Urothelium cell line (cell line): ENCODE measurements at regions not wholly inside any gene's neighbourhood (a gene's known extent, or its start where the extent isn't known, plus 50 kb on each side); places are given as distances from the start of the nearest gene placed in this dataset.

Experiments
- DNase-seq: peaks from one replicate; pipeline ENCODE4 v3.0.0; 2011; ENCODE audit warnings: low spot score, mixed read lengths
- FAIRE-seq: peaks from 2 replicates; lab custom pipeline; 2011; peaks lifted over from hg19 to GRCh38; lab: Jason Lieb, UNC

DNA sequence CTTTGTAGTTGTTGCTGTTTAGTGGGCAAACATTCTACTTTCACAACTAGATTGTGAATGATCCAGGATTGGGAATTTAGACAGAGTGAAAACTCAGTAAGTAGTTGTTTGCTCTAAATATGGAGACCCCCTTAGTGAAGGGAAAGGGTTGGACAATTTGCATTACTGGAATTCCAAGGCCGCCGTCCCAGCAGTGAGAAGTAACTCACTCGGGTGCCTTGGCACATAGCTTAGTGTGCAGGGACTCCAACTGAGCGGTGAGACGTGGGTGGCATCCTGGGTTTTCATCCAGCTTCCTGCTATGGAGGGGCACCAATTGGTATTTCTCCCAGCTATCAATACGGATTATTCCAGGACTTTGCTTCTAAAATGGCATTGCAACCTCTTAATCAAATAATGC, 69.7 kb upstream of the FCN1 start:
- no peak for DNase-seq
- no peak for FAIRE-seq

DNA sequence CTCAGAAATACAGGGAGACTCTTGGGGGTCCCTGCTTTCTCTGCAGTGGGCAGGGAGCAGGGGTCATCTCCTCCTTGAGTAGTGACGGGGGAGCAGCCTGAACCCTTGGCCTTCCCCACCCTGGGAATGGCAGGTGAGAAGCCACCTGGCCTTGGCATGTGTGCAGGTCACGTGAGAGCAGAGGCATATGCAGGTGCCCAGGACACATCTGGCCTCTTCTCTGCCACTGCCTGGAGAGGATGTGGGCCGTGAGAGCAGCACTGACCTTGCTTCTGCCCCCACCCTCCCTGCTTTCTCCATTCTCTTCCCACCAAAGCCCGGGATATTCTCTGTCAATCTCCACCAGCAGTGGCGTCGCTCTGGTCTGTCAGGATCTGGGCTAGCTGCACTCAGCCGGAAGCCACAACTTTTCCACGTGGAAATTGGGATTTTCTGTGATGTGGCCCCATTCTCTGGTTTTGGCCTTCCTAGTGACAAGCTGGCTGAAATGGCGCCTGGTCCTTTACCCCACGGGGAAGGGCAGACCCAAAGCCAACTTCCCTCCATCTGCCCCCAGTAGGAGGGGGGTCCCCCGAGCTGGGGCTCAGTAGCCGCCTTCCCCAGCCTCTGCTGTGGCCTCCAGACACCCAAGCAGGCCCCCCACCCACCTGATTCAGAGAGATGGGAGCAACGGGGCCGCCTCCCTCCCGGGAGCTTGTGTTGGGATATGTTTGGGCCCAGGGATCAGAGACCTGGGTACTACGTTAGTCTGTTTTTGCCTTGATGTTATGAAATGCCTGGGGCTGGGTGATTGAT, 70.4 kb upstream of the FCN1 start:
- FAIRE-seq (no peak), DNase-seq (no peak)

DNA sequence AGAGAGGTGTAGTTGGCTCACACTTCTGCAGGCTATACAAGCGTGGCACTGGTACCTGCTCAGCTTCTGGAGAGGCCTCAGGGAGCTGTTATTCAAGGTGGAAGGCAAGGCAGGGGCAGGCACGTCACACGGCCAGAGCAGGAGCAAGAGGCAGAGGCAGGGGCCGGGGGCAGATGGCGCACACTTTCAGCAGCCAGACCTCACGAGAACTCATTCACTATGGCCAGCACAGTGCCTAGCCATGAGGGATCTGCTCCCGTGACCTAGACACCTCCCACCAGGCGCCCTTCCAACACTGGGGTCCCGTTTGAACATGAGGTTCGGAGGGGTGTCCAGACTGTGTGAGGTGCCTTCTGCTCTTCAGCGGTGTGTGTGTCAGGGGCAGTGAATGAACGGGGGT, 71.0 kb upstream of the FCN1 start:
- FAIRE-seq (no peak), DNase-seq (no peak)

DNA sequence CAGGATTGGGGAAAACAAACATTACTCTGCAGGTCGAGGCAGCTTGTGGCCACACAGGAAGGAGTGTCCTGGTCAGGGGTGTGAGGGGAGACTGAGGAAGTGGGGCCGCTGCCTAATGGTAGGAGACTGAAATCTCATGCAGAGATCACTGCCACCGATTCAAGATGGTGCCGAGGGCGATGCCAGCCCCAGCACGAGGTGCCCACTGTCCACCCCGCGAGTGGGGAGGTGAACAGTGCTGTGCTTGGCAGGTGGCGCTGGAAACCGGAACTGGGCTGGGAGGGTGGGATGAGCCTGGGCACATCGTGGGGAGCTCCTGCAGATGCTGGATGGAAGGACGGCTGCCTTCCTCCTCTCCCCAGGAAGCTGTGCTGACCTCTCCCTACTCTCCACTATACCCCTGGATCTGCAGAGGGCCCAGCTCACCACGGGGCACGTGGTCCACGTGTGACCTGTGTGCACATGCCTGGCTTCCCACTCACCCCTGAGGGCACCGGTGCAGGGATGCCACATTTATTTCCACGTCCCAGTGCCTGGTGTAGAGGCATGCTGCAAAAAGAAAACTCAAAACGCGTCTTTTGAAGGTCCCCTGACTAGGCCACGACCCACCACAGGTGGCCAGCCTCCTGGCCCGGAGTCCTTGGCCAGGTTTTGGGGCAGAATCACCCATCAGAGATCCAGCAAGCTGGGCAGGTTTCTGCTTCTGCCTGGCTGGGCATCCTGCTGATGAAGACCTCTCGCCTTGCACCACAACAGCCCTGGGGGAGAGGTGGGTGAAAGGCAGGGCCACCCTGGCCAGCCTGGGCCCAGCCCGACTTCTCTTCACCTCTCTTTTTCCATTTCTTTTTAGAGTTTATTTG, 71.7 kb upstream of the FCN1 start:
- DNase-seq (no peak), FAIRE-seq (no peak)

DNA sequence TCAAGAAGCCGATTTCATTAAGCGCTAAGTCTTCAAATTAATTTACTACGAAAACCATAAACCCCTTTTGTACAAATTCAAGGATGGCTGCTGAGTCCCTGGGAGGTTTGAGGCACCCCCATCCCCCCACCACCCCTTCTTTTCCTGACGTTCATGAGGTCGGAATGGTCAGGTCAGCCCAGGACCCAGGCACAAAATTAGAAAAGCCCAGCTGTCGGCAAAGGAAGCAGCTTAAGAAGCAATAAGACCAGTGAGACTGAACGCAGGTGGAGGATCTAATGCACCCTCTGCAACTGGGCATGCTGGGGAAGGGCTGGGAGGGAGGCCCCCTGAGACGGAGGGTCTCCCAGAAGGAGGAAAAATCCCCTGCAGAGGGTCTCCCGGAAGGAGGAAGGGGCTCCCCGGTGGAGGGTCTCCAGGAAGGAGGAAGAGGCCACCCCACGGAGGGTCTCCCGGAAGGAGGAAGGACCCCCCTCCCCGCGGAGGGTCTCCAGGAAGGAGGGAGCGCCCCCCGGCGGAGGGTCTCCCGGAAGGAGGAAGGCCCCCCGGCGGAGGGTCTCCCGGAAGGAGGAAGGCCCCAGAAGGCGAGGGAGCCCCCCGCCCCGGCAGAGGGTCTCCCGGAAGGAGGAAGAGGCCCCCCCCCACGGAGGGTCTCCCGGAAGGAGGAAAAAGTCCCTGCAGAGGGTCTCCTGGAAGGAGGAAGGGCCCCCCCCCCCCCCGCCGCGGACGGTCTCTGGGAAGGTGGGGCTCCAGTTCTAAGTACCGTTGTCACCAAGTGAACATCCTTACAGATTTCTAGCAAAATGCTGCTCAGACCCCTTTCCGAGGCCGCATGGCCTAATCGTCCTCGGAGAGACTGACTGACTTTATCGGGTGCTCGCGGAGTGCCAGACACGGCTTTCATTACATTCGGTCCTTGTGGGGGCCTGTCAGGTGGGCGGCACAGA, 74.4 kb upstream of the FCN1 start:
- no peak for FAIRE-seq
- no peak for DNase-seq

DNA sequence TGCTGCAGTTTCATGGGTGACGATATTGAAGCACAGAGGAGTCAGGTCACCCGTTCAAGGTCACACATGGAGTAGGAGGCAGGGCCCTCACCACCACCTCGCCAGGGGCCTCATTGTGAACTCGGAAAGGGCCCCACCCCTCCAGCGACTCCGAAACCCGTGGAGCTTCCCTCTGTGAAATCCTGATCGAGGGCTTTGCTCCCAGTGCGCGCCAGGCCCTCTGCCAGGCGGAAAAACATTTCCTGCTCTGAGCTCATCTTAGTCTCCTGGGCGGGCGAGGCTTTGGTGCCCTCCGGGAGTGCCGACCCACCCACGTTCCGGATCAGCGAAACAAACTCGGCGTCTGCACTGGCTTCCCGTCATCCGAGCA, 75.0 kb upstream of the FCN1 start:
- DNase-seq (peak; percentile 29), FAIRE-seq (no peak)

DNA sequence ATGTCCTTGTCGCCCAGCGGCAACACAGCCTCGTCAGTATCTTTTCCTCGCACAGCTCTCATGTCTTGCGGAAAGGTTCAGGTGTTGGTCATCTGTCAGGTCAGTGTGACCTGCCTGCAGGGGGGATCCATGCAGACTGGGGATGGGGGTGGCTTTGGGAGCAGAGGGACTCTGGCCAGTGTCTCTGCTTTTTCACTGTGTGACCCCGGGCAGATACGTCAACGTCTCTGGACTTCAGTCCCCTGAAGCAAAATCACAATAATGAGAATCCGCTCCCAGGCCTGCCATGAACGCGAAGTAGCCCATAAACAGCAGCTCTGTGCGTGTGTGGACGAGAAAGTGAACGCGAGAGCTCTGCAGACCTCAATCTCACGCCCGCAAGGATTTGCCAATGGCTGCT, 75.7 kb upstream of the FCN1 start:
- DNase-seq (no peak), FAIRE-seq (no peak)

DNA sequence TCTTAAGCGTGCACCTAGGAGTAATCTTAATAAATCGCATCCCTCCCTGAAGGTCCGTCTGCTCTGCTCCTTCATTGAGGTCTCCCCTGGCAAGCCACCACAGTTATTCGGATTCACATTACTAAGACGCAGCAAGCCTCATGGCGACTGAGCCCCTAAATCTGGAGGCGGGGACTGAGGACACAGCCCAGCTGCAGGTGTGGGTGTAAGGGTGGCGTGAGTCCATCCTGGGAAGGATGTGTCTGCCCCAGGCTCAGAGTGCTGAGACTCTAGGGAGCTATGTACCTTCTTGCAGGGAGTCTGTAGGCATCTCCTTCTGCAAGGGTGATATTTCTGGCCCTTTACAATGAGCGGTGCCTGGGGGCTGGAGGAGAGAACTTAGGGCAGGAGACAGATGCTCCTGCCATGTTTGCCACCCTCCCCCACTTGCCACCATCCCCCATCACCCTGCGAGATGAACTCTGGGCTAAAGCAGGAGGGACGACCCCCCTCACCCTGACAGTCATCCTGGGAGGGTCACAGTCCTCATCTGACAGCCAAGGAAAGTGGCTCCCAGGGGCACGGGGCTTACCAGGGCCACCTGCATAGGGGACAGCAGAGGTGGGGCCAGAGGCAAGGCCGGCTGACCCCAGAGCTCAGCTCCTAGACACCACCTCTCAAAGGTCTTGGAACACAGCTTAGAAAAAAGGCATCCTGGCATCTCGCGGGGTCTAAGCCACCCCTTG, 76.4 kb upstream of the FCN1 start:
- DNase-seq (no peak), FAIRE-seq (no peak)

DNA sequence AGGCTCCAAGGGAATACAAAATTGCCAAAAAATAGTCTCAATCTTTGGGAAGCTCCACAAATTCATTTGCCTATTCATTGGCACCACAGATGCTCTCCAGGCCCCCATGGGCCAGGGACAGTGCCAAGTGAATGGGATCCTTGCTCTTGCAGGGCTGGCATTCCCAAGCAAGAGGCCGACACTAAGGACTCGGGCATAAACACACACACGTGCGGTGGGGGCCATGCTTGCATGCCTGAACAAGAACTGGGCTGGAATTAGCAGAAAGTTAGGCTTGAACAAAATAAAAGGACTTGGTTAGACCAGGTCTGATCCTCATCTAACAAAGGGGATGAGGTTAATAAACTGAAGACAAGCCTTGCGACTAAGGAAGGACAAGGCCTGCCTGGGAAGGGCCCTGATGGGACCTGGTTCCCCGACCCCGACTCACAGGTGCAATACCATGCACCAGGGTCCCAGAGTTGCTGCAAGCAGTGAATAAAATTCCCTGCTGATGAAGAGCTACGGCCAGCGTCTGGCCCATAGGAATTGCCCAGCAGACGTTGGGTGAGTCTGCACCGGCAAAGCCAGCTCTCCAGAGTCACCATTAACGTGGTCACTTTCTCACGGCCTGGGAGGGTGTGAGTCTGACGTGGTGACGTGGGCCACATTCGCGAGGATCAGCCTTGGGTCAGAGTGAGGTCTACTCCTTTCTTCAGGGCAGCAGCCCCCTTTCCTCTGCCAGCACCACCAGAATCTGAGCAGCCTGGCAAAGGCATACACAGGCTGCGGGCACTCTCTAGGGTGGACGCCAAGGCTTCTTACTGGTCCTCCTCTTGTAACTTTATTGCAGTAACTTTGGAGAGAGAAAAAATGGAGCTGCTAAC, 77.4 kb upstream of the FCN1 start:
- DNase-seq = no peak
- no peak for FAIRE-seq

DNA sequence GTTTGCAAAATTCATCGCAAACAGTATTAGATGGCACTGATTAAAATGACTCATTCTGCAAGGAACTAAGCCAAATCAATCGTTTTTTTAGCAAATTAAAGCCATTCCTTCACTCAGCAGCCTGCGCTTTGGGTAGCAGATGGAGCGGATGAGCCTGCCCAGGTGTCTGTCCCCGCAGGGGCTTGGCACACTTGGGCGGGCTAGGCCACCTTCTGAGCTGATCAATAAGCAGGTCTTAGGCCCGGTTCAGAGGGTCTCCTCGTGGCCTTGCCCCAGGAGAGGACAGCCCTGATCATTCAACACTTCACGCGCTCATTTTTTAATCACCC, 78.0 kb upstream of the FCN1 start:
- DNase-seq = no peak
- no peak for FAIRE-seq

DNA sequence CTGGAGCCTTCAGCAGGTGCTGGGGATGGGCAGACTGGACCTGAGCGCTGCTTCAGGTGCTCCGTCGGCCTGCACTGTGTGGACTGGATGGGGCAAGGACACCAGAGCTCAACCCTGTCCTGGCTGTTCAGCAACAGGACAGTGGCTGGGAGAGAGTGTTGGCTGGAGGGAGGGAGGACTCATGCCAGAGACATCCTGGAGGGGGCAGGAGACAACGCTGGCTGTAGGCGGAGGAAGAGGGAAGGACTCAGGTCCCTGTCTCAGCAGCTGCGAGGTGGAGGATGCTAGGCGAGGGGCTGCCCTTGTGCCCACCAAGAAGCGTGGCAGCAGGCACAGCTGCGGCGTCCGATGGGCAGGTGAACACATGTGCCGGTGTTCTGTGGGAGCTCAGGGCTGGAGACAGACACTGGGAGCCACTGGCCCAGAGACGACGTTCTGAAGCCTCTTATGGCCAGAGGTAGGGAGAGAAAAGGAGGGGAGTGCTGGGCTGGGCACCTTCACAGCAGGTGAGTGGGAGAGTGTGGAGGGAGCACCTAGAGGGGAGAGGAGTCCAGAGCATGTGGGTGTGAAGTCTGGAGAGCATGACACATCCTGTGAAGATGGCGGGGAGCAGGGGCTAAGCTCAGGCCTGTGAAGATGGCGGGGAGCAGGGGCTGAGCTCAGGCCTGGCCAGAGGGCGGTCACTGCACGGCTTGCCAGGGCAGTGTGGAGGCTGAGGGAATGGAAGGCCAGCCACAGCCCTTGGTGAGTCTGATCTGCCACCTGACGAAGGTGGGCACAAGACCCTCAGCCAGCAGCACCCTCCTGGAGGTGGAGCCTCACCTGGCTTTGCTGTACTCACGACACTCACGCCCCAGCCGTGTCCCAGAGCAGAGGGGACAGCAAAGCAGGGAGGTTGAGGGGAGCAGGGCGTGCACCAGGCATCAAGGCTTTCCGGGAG, 79.1 kb upstream of the FCN1 start:
- no peak for FAIRE-seq
- DNase-seq = no peak

DNA sequence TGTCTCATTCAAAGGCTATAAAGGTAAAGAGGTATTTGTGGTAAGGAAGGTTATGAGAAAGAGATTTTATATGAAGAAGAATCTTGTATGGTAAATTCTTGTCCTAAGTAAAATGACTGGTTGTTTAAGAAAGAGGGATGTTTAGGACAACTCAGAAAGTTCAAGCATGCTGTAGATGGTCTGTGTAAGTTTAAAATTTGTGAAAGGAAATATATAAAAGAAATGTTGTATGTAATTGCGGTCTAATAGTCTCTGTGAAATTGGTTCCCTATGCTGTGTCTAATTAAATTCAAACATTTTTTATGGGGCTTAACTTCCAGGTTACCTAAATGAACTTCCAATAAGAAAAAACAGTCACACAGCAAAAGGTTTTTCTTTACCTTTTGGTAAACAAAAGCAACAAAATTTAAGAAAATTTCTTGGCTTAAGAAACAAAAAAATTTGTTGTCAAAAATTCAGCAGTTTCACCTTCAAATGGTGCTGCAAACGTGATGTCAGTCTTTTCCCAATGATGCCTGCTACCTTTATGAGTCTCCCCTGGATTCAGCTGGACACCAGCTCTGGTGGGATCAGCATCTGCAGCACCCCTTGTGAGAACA, 83.0 kb upstream of the FCN1 start:
- no peak for FAIRE-seq
- no peak for DNase-seq

DNA sequence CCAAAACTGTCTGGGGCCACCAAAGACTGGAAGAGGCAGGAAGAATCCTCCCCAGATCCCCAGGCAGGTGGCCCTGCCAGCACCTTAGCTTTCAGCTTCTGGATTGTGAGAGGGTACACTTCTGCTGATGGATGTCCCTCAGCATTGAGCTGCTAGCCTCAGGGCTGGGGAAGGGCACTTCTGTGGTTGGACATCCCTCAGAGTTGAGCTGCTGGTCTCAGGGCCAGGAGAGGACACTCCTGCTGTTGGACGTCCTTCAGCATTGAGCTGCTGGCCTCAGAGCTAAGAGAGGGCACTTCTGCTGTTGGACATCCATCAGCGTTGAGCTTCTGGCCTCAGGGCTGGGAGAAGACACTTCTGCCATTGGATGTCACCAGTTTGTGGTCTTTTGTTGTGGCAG, 83.8 kb upstream of the FCN1 start:
- no peak for DNase-seq
- FAIRE-seq = no peak

DNA sequence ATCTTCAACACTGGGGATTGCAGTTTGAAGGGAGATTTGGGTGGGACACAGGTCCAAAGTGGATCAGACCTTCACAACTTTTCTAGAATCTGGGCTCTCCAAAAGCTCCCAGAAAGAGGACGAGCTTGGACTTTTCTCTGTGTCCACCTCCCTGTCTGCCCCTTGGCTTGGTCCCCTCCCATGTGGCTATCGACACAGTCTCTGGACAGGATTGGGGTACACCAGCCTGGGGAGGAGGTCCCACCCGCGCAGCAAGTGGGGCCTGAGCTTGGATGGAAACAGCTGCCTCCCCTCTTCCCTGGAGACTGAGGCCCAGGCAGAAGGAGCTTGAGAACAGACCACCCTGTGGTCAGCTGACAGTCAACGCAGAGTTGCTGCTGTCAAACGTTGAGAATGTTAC, 84.6 kb upstream of the FCN1 start:
- no peak for FAIRE-seq
- DNase-seq = no peak

DNA sequence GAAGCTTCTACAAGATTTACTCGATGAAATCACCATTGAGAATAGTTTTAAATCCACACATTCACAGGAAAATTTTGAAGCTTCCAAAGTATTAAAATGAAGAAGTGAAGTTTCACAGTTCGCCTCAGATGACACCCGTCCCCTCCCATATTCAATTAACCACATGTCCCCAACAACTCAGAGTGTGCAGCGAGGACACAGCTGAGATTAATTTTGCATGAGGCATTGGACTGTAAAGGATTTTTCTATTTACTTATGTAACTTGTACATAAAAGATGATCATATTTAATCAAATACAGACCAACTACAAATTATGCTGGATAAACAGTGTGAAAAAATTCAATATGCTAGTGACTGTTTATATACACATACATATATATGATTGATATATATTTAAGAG, 84.7 kb upstream of the OLFM1 start:
- DNase-seq (no peak), FAIRE-seq (no peak)

DNA sequence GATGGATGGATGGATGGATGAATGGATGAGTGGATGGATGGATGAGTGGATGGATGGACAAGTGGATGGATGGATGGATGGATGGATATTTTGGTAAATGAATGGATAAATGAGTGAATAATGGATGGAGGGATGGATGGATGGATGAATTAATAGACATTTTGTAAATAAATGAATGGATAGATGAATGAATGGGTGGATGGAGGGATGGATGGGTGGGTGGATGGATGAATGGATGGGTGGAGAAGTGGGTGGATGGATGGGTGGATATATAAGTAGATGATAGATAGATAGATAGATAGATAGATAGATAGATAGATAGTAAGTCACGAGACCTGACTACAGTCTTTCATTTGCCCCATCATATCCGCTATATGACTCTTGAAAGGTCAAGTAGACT, 82.7 kb upstream of the OLFM1 start:
- DNase-seq (no peak), FAIRE-seq (no peak)

DNA sequence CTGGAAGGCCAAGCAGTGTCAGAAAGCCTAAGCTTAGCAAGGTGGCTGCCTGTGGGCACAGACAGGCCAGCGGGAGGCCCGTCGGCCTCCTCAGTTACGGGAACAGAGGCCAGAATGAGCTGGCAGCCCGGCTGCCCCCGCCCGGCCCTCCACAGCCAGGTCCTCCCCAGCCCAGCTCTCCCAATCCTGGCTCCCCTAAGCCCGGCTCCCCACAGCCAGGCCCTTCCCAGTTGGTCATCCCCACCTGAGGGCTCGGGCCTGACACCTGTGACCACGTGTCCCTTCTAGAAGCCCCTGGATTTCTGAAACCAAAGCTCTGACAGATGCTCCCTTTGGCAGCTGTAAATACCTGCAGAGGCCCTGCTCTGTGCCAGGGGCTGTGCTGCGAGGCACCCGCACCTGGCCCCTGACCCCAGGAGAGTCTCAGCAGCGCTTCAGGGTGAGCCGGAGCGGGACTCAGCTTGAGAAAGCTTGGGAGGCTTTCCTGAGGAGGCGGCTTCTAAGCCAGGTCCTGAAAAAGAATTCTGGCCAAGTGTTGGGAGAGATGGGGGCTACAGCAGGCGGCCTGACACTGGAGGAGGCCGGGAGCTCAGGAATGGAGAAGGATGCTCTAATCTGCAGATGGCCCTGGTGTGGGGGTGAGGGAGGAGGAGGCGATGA, 80.4 kb upstream of the OLFM1 start:
- DNase-seq (no peak), FAIRE-seq (no peak)

DNA sequence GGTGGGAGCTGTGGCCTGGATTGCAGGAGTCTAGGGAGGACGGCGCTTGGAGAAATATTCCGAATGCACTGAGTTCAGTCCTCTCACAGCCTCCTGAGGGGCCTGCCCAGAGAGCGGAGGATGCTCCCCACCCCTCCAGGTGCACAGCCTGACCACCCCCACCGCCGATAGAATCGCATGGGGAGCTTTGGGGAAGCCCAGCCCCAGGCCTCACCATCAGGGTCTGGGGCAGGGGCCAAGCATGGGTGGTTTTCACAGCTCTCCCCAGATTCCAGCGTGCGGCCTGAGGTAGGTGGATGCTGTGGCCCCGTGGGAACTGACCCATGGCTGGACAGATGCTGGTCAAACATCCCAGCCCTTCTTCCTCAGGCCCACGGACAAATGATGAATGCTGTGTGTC, 79.9 kb upstream of the OLFM1 start:
- FAIRE-seq (no peak), DNase-seq (no peak)
